ENCODE measurements at regions not wholly inside any gene's neighbourhood (a gene's known extent, or its start where the extent isn't known, plus 50 kb on each side); places are given as distances from the start of the nearest gene placed in this dataset.

GRCh38 chr18:67453901-67454300 lies 62.6 kb downstream of the DSEL start:
- TF ChIP-seq CTCF (IDR thresholded peaks at IDR 0.05; ENCODE audit: low read length) (no peak), EZH2 (IDR thresholded peaks at IDR 0.05; ENCODE audit: borderline replicate concordance, low read length) (no peak)
